A549 (cell line): ENCODE measurements at regions not wholly inside any gene's neighbourhood (a gene's known extent, or its start where the extent isn't known, plus 50 kb on each side); places are given as distances from the start of the nearest gene placed in this dataset.

ENCODE experiments used
- ATAC-seq, 2 experiments: fragments of 200-7000 bp in 1 of 2; fragments of >200 bp in 1 of 2; cut with Nextera tagmentation in 1 of 2; cut with Tn5 transposase in 1 of 2; 3 replicates each; pipeline versions ENCODE4 v1.8.0 to v1.9.1; 2018 to 2020; ENCODE audit warnings: mild to moderate bottlenecking in 1 of 2, moderate library complexity in 1 of 2
- CTCF ChIA-PET: fragments of 300-600 bp; sonication (Branson Sonifier 250); formaldehyde crosslinking; extraction: SDS; loops from one replicate; lab custom pipeline; 2021; ENCODE audit warnings: antibody characterized with exemption, inconsistent platforms; lab: Yijun Ruan, JAX
- POLR2A ChIA-PET: fragments of 350-600 bp; formaldehyde crosslinking; extraction: SDS; loops from one replicate; lab custom pipeline; 2021; ENCODE audit warnings: antibody characterized with exemption, inconsistent platforms; lab: Yijun Ruan, JAX
- DNase-seq, 2 experiments: peaks; one replicate each; pipeline versions ENCODE4 v3.0.0 to v3.0.0-alpha.2; 2011 to 2016; ENCODE audit warnings: low read depth in 1 of 2, low spot score in 1 of 2
- FAIRE-seq: peaks from 2 replicates; lab custom pipeline; 2011; peaks lifted over from hg19 to GRCh38; lab: Jason Lieb, UNC
- H3K27ac ChIP-seq, 2 experiments: fragments of >200 bp; sonication (Bioruptor Twin); formaldehyde crosslinking; 3 replicates each; pipeline ENCODE4 v1.5.1; 2016 to 2017
- H3K4me1 ChIP-seq: fragments of >200 bp; sonication (Bioruptor Twin); formaldehyde crosslinking; 3 replicates; pipeline ENCODE4 v1.6.1; 2016
- H3K4me2 ChIP-seq: fragments of >200 bp; sonication (Bioruptor Twin); formaldehyde crosslinking; 3 replicates; pipeline ENCODE4 v1.6.1; 2016
- H3K4me3 ChIP-seq: fragments of >200 bp; sonication (Bioruptor Twin); formaldehyde crosslinking; 3 replicates; pipeline ENCODE4 v1.5.1; 2016
- H3K9me3 ChIP-seq: fragments of >200 bp; sonication (Bioruptor Twin); formaldehyde crosslinking; 3 replicates; pipeline ENCODE4 v1.6.1; 2016
- ATOH8 ChIP-seq: fragments of 250-450 bp; sonication (Bioruptor Pico); IDR thresholded peaks from 2 replicates; pipeline ENCODE4 v1.5.0; 2020; ENCODE audit warnings: low read depth, mild to moderate bottlenecking, moderate library complexity
- CEBPB ChIP-seq, 2 experiments: fragments of >200 bp in 1 of 2; sonication (Bioruptor Twin) in 1 of 2; formaldehyde crosslinking in 1 of 2; IDR thresholded peaks; 2 replicates each; pipeline ENCODE4 v1.6.1; 2012 to 2016
- CHD4 ChIP-seq: fragments of 200-600 bp; sonication (generic); IDR thresholded peaks from 2 replicates; pipeline ENCODE4 v1.6.1; 2016; ENCODE audit warnings: antibody characterized with exemption, mild to moderate bottlenecking, borderline replicate concordance
- EHF ChIP-seq: fragments of 250-450 bp; sonication (Bioruptor Pico); IDR thresholded peaks from 2 replicates; pipeline ENCODE4 v1.5.0; 2020; ENCODE audit warnings: mild to moderate bottlenecking
- EHMT2 ChIP-seq: fragments of 200-600 bp; sonication (generic); IDR thresholded peaks from 2 replicates; pipeline ENCODE4 v1.6.1; 2016; ENCODE audit warnings: antibody characterized with exemption, low read depth, mild to moderate bottlenecking, moderate library complexity
- EP300 ChIP-seq, 2 experiments: fragments of >200 bp; sonication (Bioruptor Twin); formaldehyde crosslinking; IDR thresholded peaks; 2 replicates in 1 of 2; 3 replicates in 1 of 2; pipeline ENCODE4 v1.6.1; 2016 to 2017
- ESRRA ChIP-seq: fragments of 150-350 bp; IDR thresholded peaks from 2 replicates; pipeline ENCODE4 v1.6.1; 2014; ENCODE audit warnings: mild to moderate bottlenecking, low read length, borderline replicate concordance
- HDAC2 ChIP-seq: fragments of 200-600 bp; sonication (generic); IDR thresholded peaks from 2 replicates; pipeline ENCODE4 v1.6.1; 2016
- HEYL ChIP-seq: fragments of 250-450 bp; sonication (Bioruptor Pico); IDR thresholded peaks from 2 replicates; pipeline ENCODE4 v1.8.0; 2021; ENCODE audit warnings: mild to moderate bottlenecking, moderate library complexity
- HOXA7 ChIP-seq: fragments of 250-450 bp; sonication (Bioruptor Pico); IDR thresholded peaks from 2 replicates; pipeline ENCODE4 v1.5.0; 2020; ENCODE audit warnings: mild to moderate bottlenecking, moderate library complexity
- HOXB5 ChIP-seq: fragments of 250-450 bp; sonication (Bioruptor Pico); IDR thresholded peaks from 2 replicates; pipeline ENCODE4 v1.5.0; 2020; ENCODE audit warnings: mild to moderate bottlenecking, moderate library complexity
- JUN ChIP-seq, 2 experiments: fragments of >200 bp; sonication (Bioruptor Twin); formaldehyde crosslinking; IDR thresholded peaks; 2 replicates in 1 of 2; 3 replicates in 1 of 2; pipeline ENCODE4 v1.6.1; 2016 to 2017
- KDM1A ChIP-seq: fragments of 200-600 bp; sonication (generic); IDR thresholded peaks from 2 replicates; pipeline ENCODE4 v1.6.1; 2016; ENCODE audit warnings: low read depth, mild to moderate bottlenecking
- KDM5A ChIP-seq: fragments of 200-600 bp; sonication (generic); IDR thresholded peaks from 2 replicates; pipeline ENCODE4 v1.6.1; 2016; ENCODE audit warnings: antibody characterized with exemption, mild to moderate bottlenecking
- MAFK ChIP-seq: fragments of 450-650 bp; IDR thresholded peaks from 2 replicates; pipeline ENCODE4 v1.6.1; 2014; ENCODE audit not compliant: partially characterized antibody
- MAZ ChIP-seq: fragments of 150-350 bp; IDR thresholded peaks from 2 replicates; pipeline ENCODE4 v1.6.1; 2014; ENCODE audit warnings: antibody characterized with exemption, low read depth, low read length, borderline replicate concordance
- MYC ChIP-seq: IDR thresholded peaks from 2 replicates; pipeline ENCODE4 v1.6.1; 2012; ENCODE audit warnings: mild to moderate bottlenecking, inconsistent platforms, low read length, improper control_type of control experiment, borderline replicate concordance
- NFE2L2 ChIP-seq: fragments of 150-350 bp; conservative IDR thresholded peaks from 2 replicates; pipeline ENCODE4 v1.6.1; 2014; ENCODE audit warnings: low read length
- NR3C1 ChIP-seq: fragments of >200 bp; sonication (Bioruptor Twin); formaldehyde crosslinking; IDR thresholded peaks from 3 replicates; pipeline ENCODE4 v1.6.1; 2017
- RAD21 ChIP-seq, 2 experiments: fragments of >200 bp in 1 of 2; sonication (Bioruptor Twin) in 1 of 2; formaldehyde crosslinking in 1 of 2; IDR thresholded peaks in 1 of 2; conservative IDR thresholded peaks in 1 of 2; 2 replicates in 1 of 2; 3 replicates in 1 of 2; pipeline ENCODE4 v1.6.1; 2012 to 2018; ENCODE audit warnings: inconsistent platforms in 1 of 2
- RCOR1 ChIP-seq: fragments of 150-350 bp; IDR thresholded peaks from 2 replicates; pipeline ENCODE4 v1.6.1; 2014; ENCODE audit warnings: antibody characterized with exemption, low read length, low read depth
- RFX5 ChIP-seq: fragments of 450-650 bp; IDR thresholded peaks from 2 replicates; pipeline ENCODE4 v1.7.1; 2014; ENCODE audit warnings: antibody characterized with exemption, mild to moderate bottlenecking, moderate library complexity
- RNF2 ChIP-seq: fragments of 200-600 bp; sonication (generic); IDR thresholded peaks from 2 replicates; pipeline ENCODE4 v1.6.1; 2016; ENCODE audit warnings: low read depth, mild to moderate bottlenecking, antibody characterized with exemption, moderate library complexity, borderline replicate concordance
- SREBF2 ChIP-seq: fragments of 450-650 bp; IDR thresholded peaks from 2 replicates; pipeline ENCODE4 v1.6.1; 2014; ENCODE audit warnings: mild to moderate bottlenecking, moderate library complexity
- TFCP2L1 ChIP-seq: fragments of 250-450 bp; sonication (Bioruptor Pico); IDR thresholded peaks from 2 replicates; pipeline ENCODE4 v1.5.0; 2021; ENCODE audit warnings: mild to moderate bottlenecking
- ZFP36 ChIP-seq: fragments of 450-650 bp; IDR thresholded peaks from 2 replicates; pipeline ENCODE4 v1.6.1; 2014; ENCODE audit warnings: borderline replicate concordance; ENCODE audit not compliant: partially characterized antibody
- WGBS: methylation state at CpG from one replicate; pipeline ENCODE4 v1.1.6; 2017; ENCODE audit errors: missing lambda C conversion rate; 5-methylcytosine and 5-hydroxymethylcytosine counted together
- TF ChIP-seq, protein P1 (sequence below): IDR thresholded peaks from 2 replicates; pipeline ENCODE4 v1.6.1; 2012; ENCODE audit warnings: low read depth, borderline replicate concordance
- TF ChIP-seq, protein P2 (sequence below): fragments of 450-650 bp; IDR thresholded peaks from 2 replicates; pipeline ENCODE4 v1.6.1; 2014; ENCODE audit warnings: antibody characterized with exemption
- TF ChIP-seq, protein P3 (sequence below): IDR thresholded peaks from 2 replicates; pipeline ENCODE4 v1.6.1; 2012

DNA sequence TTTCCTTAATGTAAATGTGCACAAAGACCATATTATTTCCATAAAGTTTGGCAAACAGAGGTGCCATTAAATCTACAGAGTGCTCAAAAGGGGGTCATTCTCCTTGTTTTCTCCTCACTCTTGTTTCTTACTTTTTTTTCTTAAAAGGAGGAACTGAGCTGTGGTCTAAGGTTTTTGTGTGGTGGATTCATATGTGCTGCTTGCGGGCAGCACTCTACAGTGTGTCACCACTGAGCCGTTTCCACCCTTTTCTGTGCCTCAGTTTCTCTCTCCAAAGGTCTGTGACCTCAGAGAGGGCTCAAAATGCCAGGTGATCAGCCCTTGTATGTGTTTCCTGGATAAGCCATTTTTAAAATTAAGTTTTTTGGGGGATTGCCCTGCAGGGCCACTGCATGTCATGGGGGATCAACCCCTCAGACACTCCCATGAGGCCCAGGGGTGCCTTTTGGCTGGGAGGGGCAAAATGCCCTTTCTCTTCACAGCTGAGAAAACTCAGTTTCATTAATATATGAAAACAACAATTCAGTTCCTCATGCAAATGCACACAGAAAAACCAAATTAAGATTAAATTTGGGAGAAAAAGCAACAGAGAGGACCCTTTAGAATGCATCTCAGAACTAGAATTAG is 56.9 kb upstream of the VOPP1 start:
- CTCF ChIA-PET, result interaction anchor here (1.2 to 1.4 kb wide), 2 partner anchors 12 to 17 kb away, joined by 3 to 5 read pairs; no protein-coding TSS in a partner anchor
- FAIRE-seq (no peak), DNase-seq (no peak), ATAC-seq (no peak)
- no peak overlapping the region for H3K4me2 ChIP-seq
- peaks cover 2% of the 10 kb centered on the region; the same call in 1 of the 3 replicates for H3K9me3 ChIP-seq
- H3K4me1 ChIP-seq, result no peaks in the 10 kb centered on the region
- no peak overlapping the region for H3K4me3 ChIP-seq
- H3K27ac ChIP-seq, result no peak overlapping the region
- POLR2A ChIA-PET, result no interaction called here
- WGBS, result 3% methylated on average over 2 of the region's 2 CpGs
- TF ChIP-seq EP300 (IDR thresholded peaks at IDR 0.05) (no peak), RNF2 (no peak), ZFP36 (no peak), JUN (IDR thresholded peaks at IDR 0.05) (no peak), CHD4 (no peak), EHF (no peak), ESRRA (no peak), HOXB5 (CRISPR knock-in tag) (no peak), HEYL (CRISPR knock-in tag) (no peak), KDM5A (no peak)
- TF ChIP-seq, protein P1, sequence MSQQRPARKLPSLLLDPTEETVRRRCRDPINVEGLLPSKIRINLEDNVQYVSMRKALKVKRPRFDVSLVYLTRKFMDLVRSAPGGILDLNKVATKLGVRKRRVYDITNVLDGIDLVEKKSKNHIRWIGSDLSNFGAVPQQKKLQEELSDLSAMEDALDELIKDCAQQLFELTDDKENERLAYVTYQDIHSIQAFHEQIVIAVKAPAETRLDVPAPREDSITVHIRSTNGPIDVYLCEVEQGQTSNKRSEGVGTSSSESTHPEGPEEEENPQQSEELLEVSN, result no peak

DNA sequence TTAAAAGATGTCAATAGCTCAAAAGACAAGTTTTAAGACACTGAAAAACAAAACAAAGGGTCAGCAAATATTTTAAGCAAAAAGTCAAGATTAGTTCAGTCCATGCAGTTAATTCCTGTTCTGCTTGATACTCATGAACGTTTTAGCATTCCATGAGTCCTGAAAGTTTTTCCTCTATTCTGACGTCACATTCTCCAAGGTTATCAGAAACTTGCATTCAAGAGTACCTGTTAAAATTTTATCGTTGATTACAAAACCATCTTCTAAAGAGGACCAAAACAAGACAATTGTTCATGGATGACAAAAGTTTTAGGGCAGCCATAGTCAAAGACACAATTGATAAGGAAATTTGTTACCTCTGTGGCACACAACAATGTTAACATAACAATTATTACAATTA is 52.5 kb upstream of the VOPP1 start:
- Histone ChIP-seq H3K27ac (no peak overlapping the region), H3K4me3 (no peak overlapping the region), H3K4me2 (no peak overlapping the region), H3K4me1 (no peaks in the 10 kb centered on the region), H3K9me3 (peaks cover 5% of the 10 kb centered on the region; the same call in 1 of the 3 replicates)
- FAIRE-seq, result no peak
- TF ChIP-seq, protein P2, sequence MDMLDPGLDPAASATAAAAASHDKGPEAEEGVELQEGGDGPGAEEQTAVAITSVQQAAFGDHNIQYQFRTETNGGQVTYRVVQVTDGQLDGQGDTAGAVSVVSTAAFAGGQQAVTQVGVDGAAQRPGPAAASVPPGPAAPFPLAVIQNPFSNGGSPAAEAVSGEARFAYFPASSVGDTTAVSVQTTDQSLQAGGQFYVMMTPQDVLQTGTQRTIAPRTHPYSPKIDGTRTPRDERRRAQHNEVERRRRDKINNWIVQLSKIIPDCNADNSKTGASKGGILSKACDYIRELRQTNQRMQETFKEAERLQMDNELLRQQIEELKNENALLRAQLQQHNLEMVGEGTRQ, result no peak
- TF ChIP-seq EHF (no peak), EHMT2 (no peak), EP300 (IDR thresholded peaks at IDR 0.05) (no peak), ZFP36 (no peak), MAFK (no peak)
- no peak for DNase-seq
- ChIA-PET CTCF (no interaction called here), POLR2A (no interaction called here)
- no peak for ATAC-seq
- WGBS, result 0% methylated on average over 3 of the region's 3 CpGs

GRCh38 chr7:55623617-55624016 is 51.3 kb upstream of the VOPP1 start:
- ChIA-PET CTCF (no interaction called here), POLR2A (no interaction called here)
- no peak overlapping the region for H3K4me2 ChIP-seq
- no peak overlapping the region for H3K4me3 ChIP-seq
- FAIRE-seq (no peak), DNase-seq (no peak), ATAC-seq (no peak)
- no peaks in the 10 kb centered on the region for H3K4me1 ChIP-seq
- H3K27ac ChIP-seq, result no peak overlapping the region
- peaks cover 15% of the 10 kb centered on the region; the same call in 1 of the 3 replicates for H3K9me3 ChIP-seq
- TF ChIP-seq MAFK (no peak), EP300 (IDR thresholded peaks at IDR 0.05) (no peak)
- 57% methylated on average over 8 of the region's 8 CpGs for WGBS

GRCh38 chr7:55622241-55622640 is 49.9 kb upstream of the VOPP1 start:
- no peak for DNase-seq
- CTCF ChIA-PET, result interaction anchor here (2.7 kb wide), 1 partner anchor 19 kb away, joined by 10 read pairs; no protein-coding TSS in a partner anchor
- no peak for ATAC-seq
- H3K27ac ChIP-seq, result no peak overlapping the region
- WGBS, result 49% methylated on average over 5 of the region's 5 CpGs
- no peaks in the 10 kb centered on the region for H3K4me1 ChIP-seq
- peaks cover 19% of the 10 kb centered on the region; the same call in 1 of the 3 replicates for H3K9me3 ChIP-seq
- TF ChIP-seq RFX5 (no peak), ATOH8 (CRISPR knock-in tag) (no peak), EHMT2 (no peak), ESRRA (no peak), KDM5A (no peak), CHD4 (no peak), MAZ (no peak), HOXA7 (CRISPR knock-in tag) (no peak), HDAC2 (no peak), SREBF2 (no peak), HOXB5 (CRISPR knock-in tag) (no peak), MYC (no peak), RAD21 (conservative IDR thresholded peaks at IDR 0.05 in 1 of 2, IDR thresholded peaks at IDR 0.05 in 1 of 2) (no peak), NR3C1 (no peak), KDM1A (no peak), NFE2L2 (no peak), TFCP2L1 (no peak), RCOR1 (no peak), CEBPB (IDR thresholded peaks at IDR 0.05) (no peak)
- TF ChIP-seq, protein P3, sequence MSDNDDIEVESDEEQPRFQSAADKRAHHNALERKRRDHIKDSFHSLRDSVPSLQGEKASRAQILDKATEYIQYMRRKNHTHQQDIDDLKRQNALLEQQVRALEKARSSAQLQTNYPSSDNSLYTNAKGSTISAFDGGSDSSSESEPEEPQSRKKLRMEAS, result no peak
- no peak for FAIRE-seq
- no peak overlapping the region for H3K4me2 ChIP-seq
- H3K4me3 ChIP-seq, result no peak overlapping the region
- POLR2A ChIA-PET, result no interaction called here
